ENCODE measurements at regions not wholly inside any gene's neighbourhood (a gene's known extent, or its start where the extent isn't known, plus 50 kb on each side); places are given as distances from the start of the nearest gene placed in this dataset.

GRCh38 chr6:98471444-98471843 lies 362.9 kb upstream of the POU3F2 start:
- Histone ChIP-seq H3K27me3 (no peaks in the 10 kb centered on the region), H3K4me3 (no peak overlapping the region), H3K27ac (no peak overlapping the region), H3K9me3 (no peaks in the 10 kb centered on the region), H3K36me3 (no peaks in the 10 kb centered on the region), H3K4me1 (no peaks in the 10 kb centered on the region)
- no peak for DNase-seq (ENCODE audit: low spot score in 2 of 2)
- intact Hi-C loops (cut with DNase I), result no loop called here
- no peak for TF ChIP-seq CTCF (IDR thresholded peaks at IDR 0.05)

- Histone ChIP-seq H3K27me3 (no peaks in the 10 kb centered on the region), H3K36me3 (no peaks in the 10 kb centered on the region), H3K27ac (no peak overlapping the region), H3K4me3 (no peak overlapping the region), H3K4me1 (no peaks in the 10 kb centered on the region), H3K9me3 (no peaks in the 10 kb centered on the region)
- no peak for TF ChIP-seq CTCF (IDR thresholded peaks at IDR 0.05)
- intact Hi-C loops (cut with DNase I), result no loop called here
- DNase-seq (ENCODE audit: low spot score in 2 of 2), result no peak
Measured at GRCh38 chr6:98477231-98477630, 357.1 kb upstream of the POU3F2 start.

GRCh38 chr6:98484696-98485095 lies 349.7 kb upstream of the POU3F2 start:
- Histone ChIP-seq H3K9me3 (no peaks in the 10 kb centered on the region), H3K4me3 (no peak overlapping the region), H3K27me3 (no peaks in the 10 kb centered on the region), H3K36me3 (no peaks in the 10 kb centered on the region), H3K27ac (no peak overlapping the region), H3K4me1 (no peaks in the 10 kb centered on the region)
- TF ChIP-seq CTCF (IDR thresholded peaks at IDR 0.05), result no peak
- no peak for DNase-seq (ENCODE audit: low spot score in 2 of 2)
- intact Hi-C loops (cut with DNase I), result no loop called here

- no peaks in the 10 kb centered on the region for H3K4me1 ChIP-seq
- intact Hi-C loops (cut with DNase I), result no loop called here
- H3K36me3 ChIP-seq, result no peaks in the 10 kb centered on the region
- no peak for DNase-seq (ENCODE audit: low spot score in 2 of 2)
- no peak overlapping the region for H3K27ac ChIP-seq
- no peak overlapping the region for H3K4me3 ChIP-seq
- no peaks in the 10 kb centered on the region for H3K9me3 ChIP-seq
- H3K27me3 ChIP-seq, result no peaks in the 10 kb centered on the region
- no peak for TF ChIP-seq CTCF (IDR thresholded peaks at IDR 0.05)
Measured at GRCh38 chr6:98485593-98485992, 348.8 kb upstream of the POU3F2 start.

GRCh38 chr6:98486057-98486456 lies 348.3 kb upstream of the POU3F2 start:
- no peak for TF ChIP-seq CTCF (IDR thresholded peaks at IDR 0.05)
- Histone ChIP-seq H3K4me1 (no peaks in the 10 kb centered on the region), H3K27ac (no peak overlapping the region), H3K4me3 (no peak overlapping the region), H3K27me3 (no peaks in the 10 kb centered on the region), H3K9me3 (no peaks in the 10 kb centered on the region), H3K36me3 (no peaks in the 10 kb centered on the region)
- intact Hi-C loops (cut with DNase I), result no loop called here
- no peak for DNase-seq (ENCODE audit: low spot score in 2 of 2)

GRCh38 chr6:98487612-98488011 lies 346.8 kb upstream of the POU3F2 start:
- no peak for DNase-seq (ENCODE audit: low spot score in 2 of 2)
- Histone ChIP-seq H3K9me3 (no peaks in the 10 kb centered on the region), H3K27ac (no peak overlapping the region), H3K36me3 (no peaks in the 10 kb centered on the region), H3K4me1 (no peaks in the 10 kb centered on the region), H3K4me3 (no peak overlapping the region), H3K27me3 (no peaks in the 10 kb centered on the region)
- TF ChIP-seq CTCF (IDR thresholded peaks at IDR 0.05), result no peak
- intact Hi-C loops (cut with DNase I), result no loop called here
